Tibial nerve (tissue), 3 donors: ENCODE measurements at regions not wholly inside any gene's neighbourhood (a gene's known extent, or its start where the extent isn't known, plus 50 kb on each side); places are given as distances from the start of the nearest gene placed in this dataset.
"Not testable (repeated sequence)": the region's sequence is repeated elsewhere in the genome, so short reads cannot be mapped to it uniquely, and the experiment has no call there.

ENCODE experiments used
- CTCF ChIP-seq, 5 experiments: fragments of 200-600 bp in 3 of 5; fragments of 450-650 bp in 2 of 5; sonication (generic) in 3 of 5; IDR thresholded peaks; one replicate each; pipeline ENCODE4 v1.5.1; 2016 to 2019; ENCODE audit warnings: antibody characterized with exemption in 5 of 5, mild to moderate bottlenecking in 3 of 5, moderate library complexity in 2 of 5
- POLR2A ChIP-seq, 2 donors: fragments of 450-650 bp; IDR thresholded peaks; one replicate each; pipeline ENCODE4 v1.6.1; 2017; ENCODE audit warnings: antibody characterized with exemption in 2 of 2, mild to moderate bottlenecking in 2 of 2, moderate library complexity in 2 of 2

- TF ChIP-seq POLR2A, CTCF (IDR thresholded peaks at IDR 0.05): not testable (repeated sequence)
Measured at GRCh38 chr9:39744898-39745297, 389.4 kb downstream of the SPATA31A1 start.
